Upper lobe of left lung (tissue), 6 donors: ENCODE measurements at regions not wholly inside any gene's neighbourhood (a gene's known extent, or its start where the extent isn't known, plus 50 kb on each side); places are given as distances from the start of the nearest gene placed in this dataset.
A peak's percentile ranks its signal among the peaks of the same experiment; 100 is the strongest.

Experiments used
- ATAC-seq, 2 donors: fragments of 200-7000 bp; cut with Tn5 transposase; one replicate each; pipeline ENCODE4 v1.9.1; 2022; ENCODE audit warnings: mild to moderate bottlenecking in 2 of 2, moderate library complexity in 2 of 2; ENCODE audit not compliant: low FRiP score in 2 of 2
- DNase-seq, 2 donors: peaks; one replicate each; pipeline ENCODE4 v3.0.0-alpha.2; 2019 to 2020
- H3K27ac ChIP-seq, 4 donors: fragments of 200-600 bp; sonication (generic); one replicate each; pipeline ENCODE4 v1.5.1; 2016 to 2019
- H3K27me3 ChIP-seq, 4 donors: fragments of 200-600 bp; sonication (generic); one replicate each; pipeline ENCODE4 v1.5.1; 2017 to 2019
- H3K36me3 ChIP-seq, 4 donors: fragments of 200-600 bp; sonication (generic); one replicate each; pipeline ENCODE4 v1.5.1; 2016 to 2019
- H3K4me1 ChIP-seq, 4 donors: fragments of 200-600 bp; sonication (generic); one replicate each; pipeline ENCODE4 v1.5.1; 2018 to 2019
- H3K4me3 ChIP-seq, 4 donors: fragments of 200-600 bp; sonication (generic); one replicate each; pipeline ENCODE4 v1.5.1; 2017 to 2019; ENCODE audit warnings: mild to moderate bottlenecking in 2 of 4, moderate library complexity in 1 of 4
- H3K9me3 ChIP-seq, 4 donors: fragments of 200-600 bp; sonication (generic); one replicate each; pipeline ENCODE4 v1.5.1; 2018 to 2019
- CTCF ChIP-seq, 6 experiments: fragments of 450-650 bp in 4 of 6; fragments of 200-600 bp in 2 of 6; sonication (generic) in 2 of 6; IDR thresholded peaks; one replicate each; pipeline ENCODE4 v1.5.1; 2016 to 2019; ENCODE audit warnings: antibody characterized with exemption in 6 of 6
- EP300 ChIP-seq, 4 donors: sonication (generic); formaldehyde crosslinking; IDR thresholded peaks; one replicate each; pipeline ENCODE4 v1.5.1; 2017; ENCODE audit warnings: antibody characterized with exemption in 4 of 4, control low read depth in 2 of 4
- POLR2A ChIP-seq, 4 donors: fragments of 450-650 bp; IDR thresholded peaks; one replicate each; pipeline ENCODE4 v1.5.1; 2016 to 2017; ENCODE audit warnings: antibody characterized with exemption in 4 of 4, mild to moderate bottlenecking in 2 of 4
- POLR2AphosphoS5 ChIP-seq, 2 donors: sonication (generic); formaldehyde crosslinking; IDR thresholded peaks; one replicate each; pipeline ENCODE4 v1.5.1; 2017; ENCODE audit warnings: antibody characterized with exemption in 2 of 2
- WGBS, 2 donors: methylation state at CpG; one replicate each; pipeline ENCODE4 v1.1.5; 2017 to 2018; 5-methylcytosine and 5-hydroxymethylcytosine counted together
- donor health status: DM: no; HTN: no; CAD: no; lungs with moderate emphysema.
- donor health status: DM: no; HTN: yes; CAD: no; lungs with severe emphysema.

DNA sequence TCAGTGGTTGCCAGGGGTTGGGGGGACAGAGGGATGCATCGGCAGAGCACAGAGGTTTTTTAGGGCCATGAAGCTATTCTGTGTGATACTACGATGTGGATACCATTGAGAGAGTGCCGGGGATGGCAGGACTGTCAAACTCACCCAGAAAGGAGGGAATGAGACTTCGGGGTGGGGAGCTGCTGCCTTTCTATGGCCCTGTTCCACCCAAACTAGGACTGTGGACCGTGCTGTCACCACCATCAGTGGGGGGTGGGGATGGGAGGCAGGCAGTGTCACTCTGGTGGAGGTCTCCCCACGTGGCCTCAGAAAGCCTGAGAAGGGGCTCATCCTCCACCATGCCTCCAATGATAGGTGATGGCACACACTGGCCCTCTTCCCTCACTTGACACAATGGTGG is 146.2 kb downstream of the PTPN20 start:
- Histone ChIP-seq H3K9me3 (no peaks in the 10 kb centered on the region), H3K4me3 (no peak overlapping the region), H3K27me3 (no peaks in the 10 kb centered on the region), H3K4me1 (no peaks in the 10 kb centered on the region), H3K27ac (no peak overlapping the region), H3K36me3 (no peaks in the 10 kb centered on the region)
- WGBS, 2 donors, result 85 to 90% methylated on average over 6 of the region's 6 CpGs
- no peak for ATAC-seq
- TF ChIP-seq POLR2AphosphoS5 (IDR thresholded peaks at IDR 0.05), result no peak
- TF ChIP-seq POLR2A (IDR thresholded peaks at IDR 0.05), result no peak
- TF ChIP-seq CTCF (IDR thresholded peaks at IDR 0.05), result no peak
- no peak for TF ChIP-seq EP300 (IDR thresholded peaks at IDR 0.05)
- DNase-seq, result no peak

DNA sequence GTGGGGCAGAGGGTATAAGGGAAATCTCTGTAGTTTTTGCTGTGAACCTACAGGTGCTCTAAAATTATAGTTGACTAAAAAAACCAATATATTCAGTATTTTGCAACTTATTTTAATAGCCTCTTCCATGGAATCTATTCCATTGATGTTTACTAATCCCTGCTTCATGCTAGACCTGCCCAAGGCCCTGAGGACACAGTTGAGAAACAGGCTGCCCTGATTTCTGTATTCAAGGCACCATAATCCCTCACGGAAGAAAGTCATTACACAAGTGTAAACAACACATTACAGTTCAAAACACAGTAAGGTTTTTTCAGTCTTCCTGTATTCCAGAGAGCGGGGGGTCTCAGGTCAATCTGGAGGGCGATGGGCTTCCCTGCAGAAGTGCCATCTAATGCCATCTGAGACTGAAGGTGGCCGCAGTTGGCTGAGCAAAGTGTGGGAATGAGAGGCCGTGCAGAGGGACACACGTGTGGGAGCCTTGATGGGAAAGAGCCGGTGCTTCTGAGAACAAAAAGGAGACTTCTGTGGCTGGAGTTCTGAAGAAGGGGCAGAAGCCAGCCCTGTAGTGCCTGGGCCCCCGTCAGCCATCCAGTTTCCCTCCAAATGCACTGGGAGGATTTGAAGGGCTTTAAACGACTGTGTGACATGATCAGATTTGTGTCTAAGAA is 146.9 kb downstream of the PTPN20 start:
- no peak for ATAC-seq
- Histone ChIP-seq H3K4me1 (no peaks in the 10 kb centered on the region), H3K27ac (no peak overlapping the region), H3K36me3 (no peaks in the 10 kb centered on the region), H3K27me3 (no peaks in the 10 kb centered on the region), H3K4me3 (no peak overlapping the region), H3K9me3 (no peaks in the 10 kb centered on the region)
- TF ChIP-seq EP300 (IDR thresholded peaks at IDR 0.05) (no peak), CTCF (IDR thresholded peaks at IDR 0.05) (no peak), POLR2AphosphoS5 (IDR thresholded peaks at IDR 0.05) (no peak), POLR2A (IDR thresholded peaks at IDR 0.05) (no peak)
- WGBS, 2 donors, result 77 to 81% methylated on average over 9 of the region's 9 CpGs
- DNase-seq, result no peak

DNA sequence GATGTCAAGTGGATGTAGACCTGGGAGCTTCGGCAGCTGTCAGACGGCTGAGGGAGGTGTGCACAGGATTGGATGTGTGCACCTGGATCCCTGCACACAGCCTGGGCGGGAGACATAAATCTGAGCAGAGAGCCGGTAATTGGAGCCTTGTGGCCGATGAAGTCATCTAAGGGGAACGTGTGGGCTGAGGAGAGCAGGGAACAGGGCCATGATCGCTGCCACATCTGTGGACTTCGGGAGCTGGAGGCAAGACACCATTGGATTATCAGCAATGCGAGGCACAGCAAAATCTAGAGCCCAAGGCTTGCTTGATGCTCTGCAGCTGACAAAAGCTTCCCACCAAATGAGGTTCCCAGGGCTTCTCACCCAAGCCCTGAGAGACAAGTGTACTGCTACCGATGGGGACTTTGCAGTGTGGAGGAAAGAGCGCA is 147.7 kb downstream of the PTPN20 start:
- no peak for DNase-seq

GRCh38 chr10:47059606-47060311 is 148.5 kb downstream of the PTPN20 start:
- TF ChIP-seq CTCF (IDR thresholded peaks at IDR 0.05) (no peak), EP300 (IDR thresholded peaks at IDR 0.05) (no peak), POLR2A (IDR thresholded peaks at IDR 0.05) (no peak), POLR2AphosphoS5 (IDR thresholded peaks at IDR 0.05) (no peak)
- Histone ChIP-seq H3K27me3 (no peaks in the 10 kb centered on the region), H3K4me1 (no peaks in the 10 kb centered on the region), H3K27ac (no peak overlapping the region), H3K36me3 (no peaks in the 10 kb centered on the region), H3K9me3 (no peaks in the 10 kb centered on the region), H3K4me3 (no peak overlapping the region)
- 88 to 91% methylated on average over 11 to 15 of the region's 15 CpGs for WGBS, 2 donors
- ATAC-seq (no peak), DNase-seq (no peak)

More for the DNA sequence above, 147.7 kb downstream of the PTPN20 start:
- peak in 1 of 2 donors; percentile 30 for ATAC-seq
- H3K4me1 ChIP-seq, result no peaks in the 10 kb centered on the region
- H3K4me3 ChIP-seq, result no peak overlapping the region
- no peaks in the 10 kb centered on the region for H3K36me3 ChIP-seq
- no peaks in the 10 kb centered on the region for H3K9me3 ChIP-seq
- WGBS, 2 donors, result 89 to 90% methylated on average over 11 of the region's 11 CpGs
- H3K27me3 ChIP-seq, result no peaks in the 10 kb centered on the region
- no peak overlapping the region for H3K27ac ChIP-seq
- TF ChIP-seq EP300 (IDR thresholded peaks at IDR 0.05) (no peak), CTCF (IDR thresholded peaks at IDR 0.05) (no peak), POLR2AphosphoS5 (IDR thresholded peaks at IDR 0.05) (no peak), POLR2A (IDR thresholded peaks at IDR 0.05) (no peak)
